Progenitor cell of endocrine pancreas (in vitro differentiated cells): ENCODE measurements at regions not wholly inside any gene's neighbourhood (a gene's known extent, or its start where the extent isn't known, plus 50 kb on each side); places are given as distances from the start of the nearest gene placed in this dataset.

Source experiments
- DNase-seq: peaks from one replicate; pipeline ENCODE4 v3.0.0; 2021; ENCODE audit warnings: low spot score; ENCODE audit not compliant: unreplicated experiment
- H3K27ac Mint-ChIP-seq: 2 replicates; pipeline ENCODE4 v1.8.0; 2021; ENCODE audit warnings: mild to moderate bottlenecking, moderate library complexity, mixed read lengths
- H3K27me3 Mint-ChIP-seq: 2 replicates; pipeline ENCODE4 v1.8.0; 2021; ENCODE audit warnings: mixed read lengths
- H3K36me3 Mint-ChIP-seq: 2 replicates; pipeline ENCODE4 v1.8.0; 2022; ENCODE audit warnings: mixed read lengths; ENCODE audit not compliant: insufficient read depth
- H3K4me1 Mint-ChIP-seq: 2 replicates; pipeline ENCODE4 v1.8.0; 2021; ENCODE audit warnings: low read depth, mixed read lengths
- H3K4me3 Mint-ChIP-seq: 2 replicates; pipeline ENCODE4 v1.8.0; 2021; ENCODE audit warnings: low read depth, mild to moderate bottlenecking, moderate library complexity, mixed read lengths
- H3K9me3 Mint-ChIP-seq: 2 replicates; pipeline ENCODE4 v1.8.0; 2021; ENCODE audit warnings: low read depth, mixed read lengths
- TF ChIP-seq, protein P1 (sequence below): fragments of 200-600 bp; sonication (generic); IDR thresholded peaks from one replicate; pipeline ENCODE4 v1.5.0; 2021; ENCODE audit warnings: antibody characterized with exemption, mild to moderate bottlenecking; ENCODE audit not compliant: unreplicated experiment

DNA sequence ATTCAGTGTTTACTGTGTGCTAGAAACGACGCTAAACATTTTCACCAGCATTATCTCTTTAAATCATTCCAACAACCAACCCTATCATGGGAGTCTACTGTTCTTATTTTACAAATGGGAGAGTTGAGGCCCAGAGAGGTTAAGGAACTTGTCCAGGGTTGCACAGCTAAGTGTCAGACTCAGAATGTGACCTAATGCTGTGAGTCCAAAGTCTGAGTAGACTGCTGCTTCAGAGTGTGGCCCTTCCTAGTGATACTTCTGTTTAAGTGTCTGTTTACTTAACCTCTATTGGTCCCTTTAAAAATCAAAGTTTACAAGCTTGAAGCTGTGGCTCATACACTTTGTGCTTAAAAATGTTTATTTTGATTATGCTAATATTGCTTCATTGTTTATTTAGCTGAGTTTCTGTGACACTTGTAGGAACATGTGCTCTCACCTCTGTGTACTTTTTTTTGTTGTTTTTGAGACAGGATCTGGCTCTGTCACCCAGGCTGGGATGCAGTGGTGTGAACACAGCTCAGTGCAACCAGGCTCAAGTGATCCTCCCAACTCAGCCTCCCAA, 84.4 kb upstream of the SYPL1 start:
- no peak for DNase-seq
- TF ChIP-seq, protein P1, sequence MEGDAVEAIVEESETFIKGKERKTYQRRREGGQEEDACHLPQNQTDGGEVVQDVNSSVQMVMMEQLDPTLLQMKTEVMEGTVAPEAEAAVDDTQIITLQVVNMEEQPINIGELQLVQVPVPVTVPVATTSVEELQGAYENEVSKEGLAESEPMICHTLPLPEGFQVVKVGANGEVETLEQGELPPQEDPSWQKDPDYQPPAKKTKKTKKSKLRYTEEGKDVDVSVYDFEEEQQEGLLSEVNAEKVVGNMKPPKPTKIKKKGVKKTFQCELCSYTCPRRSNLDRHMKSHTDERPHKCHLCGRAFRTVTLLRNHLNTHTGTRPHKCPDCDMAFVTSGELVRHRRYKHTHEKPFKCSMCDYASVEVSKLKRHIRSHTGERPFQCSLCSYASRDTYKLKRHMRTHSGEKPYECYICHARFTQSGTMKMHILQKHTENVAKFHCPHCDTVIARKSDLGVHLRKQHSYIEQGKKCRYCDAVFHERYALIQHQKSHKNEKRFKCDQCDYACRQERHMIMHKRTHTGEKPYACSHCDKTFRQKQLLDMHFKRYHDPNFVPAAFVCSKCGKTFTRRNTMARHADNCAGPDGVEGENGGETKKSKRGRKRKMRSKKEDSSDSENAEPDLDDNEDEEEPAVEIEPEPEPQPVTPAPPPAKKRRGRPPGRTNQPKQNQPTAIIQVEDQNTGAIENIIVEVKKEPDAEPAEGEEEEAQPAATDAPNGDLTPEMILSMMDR = no peak
- no peaks in the 10 kb centered on the region for H3K9me3 Mint-ChIP-seq
- no peaks in the 10 kb centered on the region for H3K4me1 Mint-ChIP-seq
- peaks cover 3% of the 10 kb centered on the region for H3K27me3 Mint-ChIP-seq
- H3K4me3 Mint-ChIP-seq = no peak overlapping the region
- no peaks in the 10 kb centered on the region for H3K36me3 Mint-ChIP-seq
- H3K27ac Mint-ChIP-seq = no peak overlapping the region

DNA sequence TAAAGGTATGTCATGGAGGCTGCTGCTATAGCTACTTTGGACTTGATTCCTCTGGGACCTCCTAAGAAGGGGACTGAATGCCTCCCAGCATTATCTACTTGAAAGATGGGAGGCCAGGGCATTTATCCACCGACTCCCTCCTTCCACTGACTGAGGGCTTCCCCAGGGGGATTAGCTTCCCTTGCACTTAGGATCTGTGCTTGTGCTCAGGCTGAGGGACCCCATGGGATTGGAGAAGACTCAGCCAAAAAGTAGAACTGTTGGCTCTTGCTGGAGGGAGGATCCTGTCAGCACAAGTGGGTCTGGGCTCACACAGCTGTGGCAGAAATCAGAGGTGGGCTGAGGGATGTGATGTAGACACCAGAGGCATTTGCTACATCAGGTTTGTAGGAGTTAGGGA, 81.5 kb upstream of the SYPL1 start:
- no peak overlapping the region for H3K27ac Mint-ChIP-seq
- H3K4me3 Mint-ChIP-seq = no peak overlapping the region
- no peaks in the 10 kb centered on the region for H3K9me3 Mint-ChIP-seq
- H3K27me3 Mint-ChIP-seq = peaks cover 6% of the 10 kb centered on the region
- H3K4me1 Mint-ChIP-seq = no peaks in the 10 kb centered on the region
- no peaks in the 10 kb centered on the region for H3K36me3 Mint-ChIP-seq
- no peak for DNase-seq
- TF ChIP-seq, protein P1 = no peak

DNA sequence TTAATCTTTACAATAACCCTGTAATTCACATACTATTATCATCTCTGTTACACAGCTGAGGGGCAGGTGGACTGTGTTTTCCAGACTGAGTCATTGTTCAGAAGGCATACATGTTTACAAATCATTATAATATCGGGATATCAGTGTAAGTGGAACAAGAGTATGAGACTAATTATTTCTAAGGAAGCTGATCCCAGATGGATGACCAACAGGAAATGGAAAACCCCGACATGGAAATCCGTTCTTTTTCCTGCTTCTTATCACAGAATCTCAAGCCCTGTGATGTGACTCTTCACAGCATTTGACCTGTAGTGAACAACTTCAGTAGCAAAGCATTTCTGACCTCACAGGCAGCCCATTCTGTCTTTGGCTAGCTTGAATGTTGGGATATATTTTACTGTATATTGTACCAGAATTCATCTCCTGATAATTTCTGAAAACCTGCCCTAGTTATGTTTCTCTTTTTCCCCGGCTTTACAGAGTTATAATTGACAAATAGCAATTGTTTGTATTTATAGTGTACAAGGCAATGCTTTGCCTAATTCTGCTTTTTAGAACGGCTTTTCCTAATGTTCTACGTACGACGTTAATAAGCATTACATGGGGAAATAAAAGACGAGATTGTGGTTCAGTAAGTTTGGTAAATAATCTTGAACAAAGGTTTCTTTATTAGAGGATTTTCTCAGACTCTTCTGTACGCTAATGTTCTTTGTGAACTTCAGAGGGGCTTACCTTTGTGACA, 78.6 kb upstream of the SYPL1 start:
- Mint-ChIP-seq H3K4me1 (no peaks in the 10 kb centered on the region), H3K9me3 (peaks cover 4% of the 10 kb centered on the region), H3K27me3 (peaks cover 12% of the 10 kb centered on the region), H3K4me3 (no peak overlapping the region), H3K27ac (no peak overlapping the region), H3K36me3 (no peaks in the 10 kb centered on the region)
- TF ChIP-seq, protein P1 = no peak
- no peak for DNase-seq

DNA sequence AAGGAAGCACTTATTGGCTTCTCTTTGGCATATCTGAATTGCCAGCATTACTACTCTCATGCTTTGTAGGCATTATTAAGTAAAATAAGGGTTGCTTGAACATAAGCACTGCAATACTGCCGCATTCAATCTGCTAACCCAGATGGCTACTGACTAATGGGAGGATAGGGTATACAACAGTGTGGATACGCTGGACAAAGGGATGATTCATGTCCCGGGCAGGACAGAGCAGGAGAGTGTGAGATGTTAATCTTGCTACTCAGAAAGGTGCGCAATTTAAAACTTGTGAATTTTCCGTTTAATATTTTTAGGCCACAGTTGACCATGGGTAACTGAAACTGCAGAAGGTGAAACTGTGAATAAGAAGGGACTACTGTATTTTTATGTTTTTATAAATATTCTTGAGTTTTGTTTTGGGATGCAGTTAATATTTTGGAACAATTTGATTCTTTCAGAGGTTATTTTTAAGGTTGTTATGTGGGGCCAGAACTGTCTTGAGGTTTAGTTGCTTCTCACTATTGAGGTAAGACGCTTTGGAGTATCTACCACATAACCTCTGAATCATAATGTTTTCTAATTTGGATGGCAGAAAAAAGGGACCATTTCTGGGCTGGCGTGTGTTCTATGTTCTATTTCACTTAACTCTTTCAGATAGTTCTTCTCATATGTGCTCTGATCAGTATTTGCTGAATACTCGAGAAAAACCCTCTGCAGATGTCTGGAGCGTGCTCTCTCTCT, 75.7 kb upstream of the SYPL1 start:
- H3K4me3 Mint-ChIP-seq = no peak overlapping the region
- TF ChIP-seq, protein P1 = no peak
- DNase-seq = no peak
- peaks cover 9% of the 10 kb centered on the region for H3K27me3 Mint-ChIP-seq
- H3K27ac Mint-ChIP-seq = no peak overlapping the region
- peaks cover 4% of the 10 kb centered on the region for H3K9me3 Mint-ChIP-seq
- no peaks in the 10 kb centered on the region for H3K36me3 Mint-ChIP-seq
- H3K4me1 Mint-ChIP-seq = no peaks in the 10 kb centered on the region

DNA sequence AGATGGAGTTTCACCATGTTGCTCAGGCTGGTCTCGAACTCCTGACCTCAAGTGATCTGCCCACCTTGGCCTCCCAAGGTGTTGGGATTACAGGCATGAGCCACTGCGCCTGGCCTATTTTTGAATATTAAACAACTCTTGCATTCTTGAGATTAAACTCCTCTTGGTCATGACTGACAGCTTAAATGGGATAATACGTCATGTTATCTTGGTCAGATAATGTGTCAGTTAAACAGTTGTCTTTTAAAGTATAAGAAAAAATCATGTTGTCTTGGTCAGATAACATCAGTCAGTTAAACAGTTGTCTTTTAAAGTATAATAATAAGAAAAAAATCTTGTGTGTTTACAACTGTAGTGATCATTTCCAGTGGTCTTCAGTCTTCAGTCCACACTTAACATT, 73.6 kb upstream of the SYPL1 start:
- Mint-ChIP-seq H3K9me3 (peaks cover 4% of the 10 kb centered on the region), H3K27ac (no peak overlapping the region), H3K36me3 (no peaks in the 10 kb centered on the region), H3K4me3 (no peak overlapping the region), H3K4me1 (no peaks in the 10 kb centered on the region), H3K27me3 (peaks cover 11% of the 10 kb centered on the region)
- DNase-seq = no peak
- TF ChIP-seq, protein P1 = no peak
